GM12864 (cell line): ENCODE measurements at regions not wholly inside any gene's neighbourhood (a gene's known extent, or its start where the extent isn't known, plus 50 kb on each side); places are given as distances from the start of the nearest gene placed in this dataset.

Source experiments
- DNase-seq: peaks from one replicate; pipeline ENCODE4 v3.0.0-alpha.2; 2011; ENCODE audit warnings: low read depth
- H3K4me3 ChIP-seq: 2 replicates; pipeline ENCODE4 v1.5.1; 2011; ENCODE audit warnings: mild to moderate bottlenecking, low read depth, low read length, control low read depth
- TF ChIP-seq, protein P1 (sequence below): IDR thresholded peaks from 2 replicates; pipeline ENCODE4 v1.5.1; 2011; ENCODE audit warnings: low read depth, mild to moderate bottlenecking, moderate library complexity, low read length, control low read depth, inconsistent platforms; ENCODE audit errors: missing control alignments

DNA sequence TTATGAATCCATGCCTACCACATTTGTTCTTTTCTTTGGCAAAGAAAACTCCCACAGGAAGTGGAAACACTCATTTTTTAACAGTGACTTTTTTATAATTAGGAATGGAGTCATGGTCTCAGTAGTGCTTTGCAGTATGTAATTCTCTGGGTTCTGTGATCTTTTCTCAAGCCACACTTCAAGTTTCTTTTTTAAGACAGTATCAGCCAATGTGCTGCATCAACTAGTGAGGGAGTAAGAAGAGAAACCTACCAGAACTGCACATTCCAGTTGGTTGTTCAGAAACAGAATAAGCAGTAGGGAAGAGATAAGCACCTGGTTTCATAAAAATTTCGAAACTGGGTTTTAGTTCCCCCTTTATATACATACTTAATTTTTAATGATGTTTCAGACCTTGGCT lies 126.3 kb downstream of the FOXB1 start:
- no peak for DNase-seq
- no peak overlapping the region for H3K4me3 ChIP-seq
- TF ChIP-seq, protein P1, sequence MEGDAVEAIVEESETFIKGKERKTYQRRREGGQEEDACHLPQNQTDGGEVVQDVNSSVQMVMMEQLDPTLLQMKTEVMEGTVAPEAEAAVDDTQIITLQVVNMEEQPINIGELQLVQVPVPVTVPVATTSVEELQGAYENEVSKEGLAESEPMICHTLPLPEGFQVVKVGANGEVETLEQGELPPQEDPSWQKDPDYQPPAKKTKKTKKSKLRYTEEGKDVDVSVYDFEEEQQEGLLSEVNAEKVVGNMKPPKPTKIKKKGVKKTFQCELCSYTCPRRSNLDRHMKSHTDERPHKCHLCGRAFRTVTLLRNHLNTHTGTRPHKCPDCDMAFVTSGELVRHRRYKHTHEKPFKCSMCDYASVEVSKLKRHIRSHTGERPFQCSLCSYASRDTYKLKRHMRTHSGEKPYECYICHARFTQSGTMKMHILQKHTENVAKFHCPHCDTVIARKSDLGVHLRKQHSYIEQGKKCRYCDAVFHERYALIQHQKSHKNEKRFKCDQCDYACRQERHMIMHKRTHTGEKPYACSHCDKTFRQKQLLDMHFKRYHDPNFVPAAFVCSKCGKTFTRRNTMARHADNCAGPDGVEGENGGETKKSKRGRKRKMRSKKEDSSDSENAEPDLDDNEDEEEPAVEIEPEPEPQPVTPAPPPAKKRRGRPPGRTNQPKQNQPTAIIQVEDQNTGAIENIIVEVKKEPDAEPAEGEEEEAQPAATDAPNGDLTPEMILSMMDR, result no peak

- TF ChIP-seq, protein P1, result no peak
- no peak for DNase-seq
- no peak overlapping the region for H3K4me3 ChIP-seq
These were observed 126.7 kb downstream of the FOXB1 start for GRCh38 chr15:60130821-60131220.

- TF ChIP-seq, protein P1, result no peak
- H3K4me3 ChIP-seq, result no peak overlapping the region
- no peak for DNase-seq
These were observed 130.5 kb downstream of the FOXB1 start for GRCh38 chr15:60134609-60135008.

DNA sequence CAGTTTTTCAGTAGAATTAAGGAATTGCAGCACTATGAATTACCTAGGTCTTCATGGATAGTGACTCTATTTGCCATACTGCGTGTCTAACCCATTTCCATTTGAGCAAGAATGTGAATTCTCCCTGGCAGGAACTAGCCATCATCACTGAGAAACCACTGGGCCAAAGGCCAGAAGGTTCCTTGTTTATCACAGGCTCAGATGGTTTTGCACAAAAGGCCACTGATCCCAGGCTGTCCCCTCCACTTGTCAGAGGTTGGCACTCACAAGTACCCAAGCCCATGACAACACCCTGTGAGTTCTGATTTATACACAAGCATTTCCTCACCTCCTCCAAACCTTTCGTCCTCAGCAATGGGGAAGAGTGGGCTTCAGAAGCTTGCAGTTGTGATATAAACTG lies 131.8 kb downstream of the FOXB1 start:
- no peak for DNase-seq
- H3K4me3 ChIP-seq, result no peak overlapping the region
- TF ChIP-seq, protein P1, result no peak

DNA sequence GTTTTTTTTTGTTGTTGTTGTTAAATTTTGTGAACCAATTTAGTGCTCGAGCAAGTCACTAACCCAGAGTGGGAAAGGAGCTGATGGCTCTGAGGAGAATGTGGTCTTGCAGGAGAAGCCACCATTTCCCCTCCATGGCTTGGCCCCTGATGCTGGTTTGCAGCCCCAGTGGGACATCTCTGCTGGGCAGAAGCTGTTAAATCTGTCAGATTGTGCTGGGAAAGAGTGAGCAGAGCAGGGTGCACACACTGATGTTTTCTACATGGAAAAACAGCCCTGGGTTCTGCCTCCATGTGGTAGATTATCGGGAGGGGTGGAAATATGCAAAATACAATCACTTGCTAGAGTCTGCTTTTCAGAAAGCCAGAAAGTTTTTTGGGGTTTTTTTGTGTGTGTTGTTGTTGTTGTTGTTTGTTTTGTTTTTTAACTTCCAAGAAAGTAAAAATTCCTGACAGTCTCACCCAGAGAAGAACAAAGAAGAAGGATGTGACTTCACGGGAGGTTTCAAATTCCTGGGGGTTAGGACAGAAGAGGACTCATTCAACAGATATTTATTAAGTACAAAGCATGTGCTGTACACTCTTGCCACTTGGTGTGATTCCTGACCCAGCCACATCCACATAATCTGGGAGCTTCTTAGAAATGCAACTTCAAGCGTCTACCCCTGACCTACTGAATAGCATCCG lies 133.7 kb downstream of the FOXB1 start:
- no peak for DNase-seq
- TF ChIP-seq, protein P1, result no peak
- no peak overlapping the region for H3K4me3 ChIP-seq

GRCh38 chr15:60138397-60138968 lies 134.4 kb downstream of the FOXB1 start:
- H3K4me3 ChIP-seq, result no peak overlapping the region
- DNase-seq, result no peak
- TF ChIP-seq, protein P1, result no peak

GRCh38 chr15:60152386-60152785 lies 148.3 kb downstream of the FOXB1 start:
- TF ChIP-seq, protein P1, result no peak
- H3K4me3 ChIP-seq, result no peak overlapping the region
- no peak for DNase-seq
